H1 (cell line): ENCODE measurements at regions not wholly inside any gene's neighbourhood (a gene's known extent, or its start where the extent isn't known, plus 50 kb on each side); places are given as distances from the start of the nearest gene placed in this dataset.

Experiments
- EZH2 ChIP-seq: fragments of 200-600 bp; sonication (generic); IDR thresholded peaks from 2 replicates; pipeline ENCODE4 v1.7.1; 2012; ENCODE audit warnings: low read depth, mild to moderate bottlenecking, moderate library complexity, low read length, inconsistent platforms; ENCODE audit not compliant: severe bottlenecking
- KDM1A ChIP-seq: fragments of 200-600, 300-600 bp; sonication (generic); IDR thresholded peaks from 2 replicates; pipeline ENCODE4 v1.7.1; 2016; ENCODE audit warnings: mild to moderate bottlenecking, low read length, borderline replicate concordance
- POLR2A ChIP-seq, 2 experiments: IDR thresholded peaks; 1 replicate in 1 of 2; 2 replicates in 1 of 2; pipeline ENCODE4 v1.6.1; 2011; ENCODE audit warnings: low read depth in 2 of 2, low read length in 2 of 2, mild to moderate bottlenecking in 2 of 2; ENCODE audit errors: control extremely low read depth in 1 of 2
- TEAD4 ChIP-seq: IDR thresholded peaks from 2 replicates; pipeline ENCODE4 v1.6.1; 2012; ENCODE audit warnings: low read depth, low read length, inconsistent platforms, mixed read lengths
- TF ChIP-seq, protein P1 (sequence below): fragments of 300-600 bp; sonication (generic); IDR thresholded peaks from 2 replicates; pipeline ENCODE4 v1.7.1; 2012; ENCODE audit warnings: low read length, moderate library complexity, mild to moderate bottlenecking, inconsistent platforms; ENCODE audit not compliant: insufficient replicate concordance

DNA sequence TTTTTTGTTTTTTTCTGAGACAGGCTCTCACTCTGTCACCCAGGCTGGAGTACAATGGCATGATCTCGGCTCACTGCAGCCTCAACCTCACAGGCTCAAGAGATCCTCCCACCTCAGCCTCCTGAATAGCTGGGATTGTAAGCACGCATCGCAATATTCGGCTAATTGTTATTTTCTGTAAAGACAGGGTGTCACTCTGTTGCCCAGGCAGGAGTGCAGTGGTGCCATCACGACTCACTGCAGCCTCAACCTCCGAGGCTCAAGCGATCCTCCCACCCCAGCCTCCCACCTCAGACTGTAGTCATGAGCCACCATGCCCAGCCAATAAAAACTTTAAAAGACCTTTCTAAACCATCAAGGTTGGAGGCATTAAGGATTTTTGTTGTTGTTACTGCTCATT, 57.4 kb upstream of the TFRC start (continued):
- TF ChIP-seq, protein P1, sequence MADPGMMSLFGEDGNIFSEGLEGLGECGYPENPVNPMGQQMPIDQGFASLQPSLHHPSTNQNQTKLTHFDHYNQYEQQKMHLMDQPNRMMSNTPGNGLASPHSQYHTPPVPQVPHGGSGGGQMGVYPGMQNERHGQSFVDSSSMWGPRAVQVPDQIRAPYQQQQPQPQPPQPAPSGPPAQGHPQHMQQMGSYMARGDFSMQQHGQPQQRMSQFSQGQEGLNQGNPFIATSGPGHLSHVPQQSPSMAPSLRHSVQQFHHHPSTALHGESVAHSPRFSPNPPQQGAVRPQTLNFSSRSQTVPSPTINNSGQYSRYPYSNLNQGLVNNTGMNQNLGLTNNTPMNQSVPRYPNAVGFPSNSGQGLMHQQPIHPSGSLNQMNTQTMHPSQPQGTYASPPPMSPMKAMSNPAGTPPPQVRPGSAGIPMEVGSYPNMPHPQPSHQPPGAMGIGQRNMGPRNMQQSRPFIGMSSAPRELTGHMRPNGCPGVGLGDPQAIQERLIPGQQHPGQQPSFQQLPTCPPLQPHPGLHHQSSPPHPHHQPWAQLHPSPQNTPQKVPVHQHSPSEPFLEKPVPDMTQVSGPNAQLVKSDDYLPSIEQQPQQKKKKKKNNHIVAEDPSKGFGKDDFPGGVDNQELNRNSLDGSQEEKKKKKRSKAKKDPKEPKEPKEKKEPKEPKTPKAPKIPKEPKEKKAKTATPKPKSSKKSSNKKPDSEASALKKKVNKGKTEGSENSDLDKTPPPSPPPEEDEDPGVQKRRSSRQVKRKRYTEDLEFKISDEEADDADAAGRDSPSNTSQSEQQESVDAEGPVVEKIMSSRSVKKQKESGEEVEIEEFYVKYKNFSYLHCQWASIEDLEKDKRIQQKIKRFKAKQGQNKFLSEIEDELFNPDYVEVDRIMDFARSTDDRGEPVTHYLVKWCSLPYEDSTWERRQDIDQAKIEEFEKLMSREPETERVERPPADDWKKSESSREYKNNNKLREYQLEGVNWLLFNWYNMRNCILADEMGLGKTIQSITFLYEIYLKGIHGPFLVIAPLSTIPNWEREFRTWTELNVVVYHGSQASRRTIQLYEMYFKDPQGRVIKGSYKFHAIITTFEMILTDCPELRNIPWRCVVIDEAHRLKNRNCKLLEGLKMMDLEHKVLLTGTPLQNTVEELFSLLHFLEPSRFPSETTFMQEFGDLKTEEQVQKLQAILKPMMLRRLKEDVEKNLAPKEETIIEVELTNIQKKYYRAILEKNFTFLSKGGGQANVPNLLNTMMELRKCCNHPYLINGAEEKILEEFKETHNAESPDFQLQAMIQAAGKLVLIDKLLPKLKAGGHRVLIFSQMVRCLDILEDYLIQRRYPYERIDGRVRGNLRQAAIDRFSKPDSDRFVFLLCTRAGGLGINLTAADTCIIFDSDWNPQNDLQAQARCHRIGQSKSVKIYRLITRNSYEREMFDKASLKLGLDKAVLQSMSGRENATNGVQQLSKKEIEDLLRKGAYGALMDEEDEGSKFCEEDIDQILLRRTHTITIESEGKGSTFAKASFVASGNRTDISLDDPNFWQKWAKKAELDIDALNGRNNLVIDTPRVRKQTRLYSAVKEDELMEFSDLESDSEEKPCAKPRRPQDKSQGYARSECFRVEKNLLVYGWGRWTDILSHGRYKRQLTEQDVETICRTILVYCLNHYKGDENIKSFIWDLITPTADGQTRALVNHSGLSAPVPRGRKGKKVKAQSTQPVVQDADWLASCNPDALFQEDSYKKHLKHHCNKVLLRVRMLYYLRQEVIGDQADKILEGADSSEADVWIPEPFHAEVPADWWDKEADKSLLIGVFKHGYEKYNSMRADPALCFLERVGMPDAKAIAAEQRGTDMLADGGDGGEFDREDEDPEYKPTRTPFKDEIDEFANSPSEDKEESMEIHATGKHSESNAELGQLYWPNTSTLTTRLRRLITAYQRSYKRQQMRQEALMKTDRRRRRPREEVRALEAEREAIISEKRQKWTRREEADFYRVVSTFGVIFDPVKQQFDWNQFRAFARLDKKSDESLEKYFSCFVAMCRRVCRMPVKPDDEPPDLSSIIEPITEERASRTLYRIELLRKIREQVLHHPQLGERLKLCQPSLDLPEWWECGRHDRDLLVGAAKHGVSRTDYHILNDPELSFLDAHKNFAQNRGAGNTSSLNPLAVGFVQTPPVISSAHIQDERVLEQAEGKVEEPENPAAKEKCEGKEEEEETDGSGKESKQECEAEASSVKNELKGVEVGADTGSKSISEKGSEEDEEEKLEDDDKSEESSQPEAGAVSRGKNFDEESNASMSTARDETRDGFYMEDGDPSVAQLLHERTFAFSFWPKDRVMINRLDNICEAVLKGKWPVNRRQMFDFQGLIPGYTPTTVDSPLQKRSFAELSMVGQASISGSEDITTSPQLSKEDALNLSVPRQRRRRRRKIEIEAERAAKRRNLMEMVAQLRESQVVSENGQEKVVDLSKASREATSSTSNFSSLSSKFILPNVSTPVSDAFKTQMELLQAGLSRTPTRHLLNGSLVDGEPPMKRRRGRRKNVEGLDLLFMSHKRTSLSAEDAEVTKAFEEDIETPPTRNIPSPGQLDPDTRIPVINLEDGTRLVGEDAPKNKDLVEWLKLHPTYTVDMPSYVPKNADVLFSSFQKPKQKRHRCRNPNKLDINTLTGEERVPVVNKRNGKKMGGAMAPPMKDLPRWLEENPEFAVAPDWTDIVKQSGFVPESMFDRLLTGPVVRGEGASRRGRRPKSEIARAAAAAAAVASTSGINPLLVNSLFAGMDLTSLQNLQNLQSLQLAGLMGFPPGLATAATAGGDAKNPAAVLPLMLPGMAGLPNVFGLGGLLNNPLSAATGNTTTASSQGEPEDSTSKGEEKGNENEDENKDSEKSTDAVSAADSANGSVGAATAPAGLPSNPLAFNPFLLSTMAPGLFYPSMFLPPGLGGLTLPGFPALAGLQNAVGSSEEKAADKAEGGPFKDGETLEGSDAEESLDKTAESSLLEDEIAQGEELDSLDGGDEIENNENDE, result no peak
- TF ChIP-seq POLR2A (IDR thresholded peaks at IDR 0.05; ENCODE audit: control extremely low read depth in 1 of 2, low read depth in 2 of 2, low read length in 2 of 2), result no peak
- no peak for TF ChIP-seq EZH2
- no peak for TF ChIP-seq TEAD4
- TF ChIP-seq KDM1A, result peak; percentile 64; the same call in 1 of the 2 replicates
